Sigmoid colon (tissue), 4 donors: ENCODE measurements at regions not wholly inside any gene's neighbourhood (a gene's known extent, or its start where the extent isn't known, plus 50 kb on each side); places are given as distances from the start of the nearest gene placed in this dataset.
"Not testable (repeated sequence)": the region's sequence is repeated elsewhere in the genome, so short reads cannot be mapped to it uniquely, and the experiment has no call there.

Source experiments
- EP300 ChIP-seq, 4 donors: sonication (generic); formaldehyde crosslinking; IDR thresholded peaks; one replicate each; pipeline ENCODE4 v1.6.1; 2017; ENCODE audit warnings: antibody characterized with exemption in 4 of 4
- POLR2A ChIP-seq, 2 donors: fragments of 450-650 bp; IDR thresholded peaks; one replicate each; pipeline ENCODE4 v1.6.1; 2016; ENCODE audit warnings: antibody characterized with exemption in 2 of 2, mild to moderate bottlenecking in 2 of 2, moderate library complexity in 2 of 2
- TF ChIP-seq, protein P1 (sequence below), 4 experiments: fragments of 450-650 bp in 3 of 4; fragments of 200-600 bp in 1 of 4; IDR thresholded peaks; one replicate each; pipeline ENCODE4 v1.5.1; 2016 to 2019; ENCODE audit warnings: antibody characterized with exemption in 4 of 4, mild to moderate bottlenecking in 3 of 4, moderate library complexity in 2 of 4

DNA sequence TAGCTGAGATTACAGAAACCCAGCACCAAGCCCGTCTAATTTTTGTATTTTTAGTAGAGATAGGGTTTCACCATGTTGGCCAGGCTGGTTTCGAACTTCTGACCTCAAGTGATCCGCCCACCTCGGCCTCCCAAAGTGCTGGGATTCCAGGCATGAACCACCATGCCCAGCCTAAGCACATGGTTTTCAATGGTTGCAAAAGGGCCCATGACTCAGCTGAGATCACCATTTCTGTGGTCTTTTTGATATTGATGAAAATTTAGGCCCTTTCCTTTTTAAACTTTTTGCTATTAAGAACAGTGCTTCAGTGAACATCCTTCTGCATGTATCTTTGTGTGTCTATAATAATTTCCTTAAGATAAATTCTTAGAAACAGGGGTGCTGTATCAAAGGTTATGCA, 74.2 kb upstream of the CTBP2 start:
- TF ChIP-seq EP300, POLR2A (IDR thresholded peaks at IDR 0.05): not testable (repeated sequence)
- TF ChIP-seq, protein P1, sequence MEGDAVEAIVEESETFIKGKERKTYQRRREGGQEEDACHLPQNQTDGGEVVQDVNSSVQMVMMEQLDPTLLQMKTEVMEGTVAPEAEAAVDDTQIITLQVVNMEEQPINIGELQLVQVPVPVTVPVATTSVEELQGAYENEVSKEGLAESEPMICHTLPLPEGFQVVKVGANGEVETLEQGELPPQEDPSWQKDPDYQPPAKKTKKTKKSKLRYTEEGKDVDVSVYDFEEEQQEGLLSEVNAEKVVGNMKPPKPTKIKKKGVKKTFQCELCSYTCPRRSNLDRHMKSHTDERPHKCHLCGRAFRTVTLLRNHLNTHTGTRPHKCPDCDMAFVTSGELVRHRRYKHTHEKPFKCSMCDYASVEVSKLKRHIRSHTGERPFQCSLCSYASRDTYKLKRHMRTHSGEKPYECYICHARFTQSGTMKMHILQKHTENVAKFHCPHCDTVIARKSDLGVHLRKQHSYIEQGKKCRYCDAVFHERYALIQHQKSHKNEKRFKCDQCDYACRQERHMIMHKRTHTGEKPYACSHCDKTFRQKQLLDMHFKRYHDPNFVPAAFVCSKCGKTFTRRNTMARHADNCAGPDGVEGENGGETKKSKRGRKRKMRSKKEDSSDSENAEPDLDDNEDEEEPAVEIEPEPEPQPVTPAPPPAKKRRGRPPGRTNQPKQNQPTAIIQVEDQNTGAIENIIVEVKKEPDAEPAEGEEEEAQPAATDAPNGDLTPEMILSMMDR (IDR thresholded peaks at IDR 0.05) = not testable (repeated sequence)
